Parathyroid adenoma (tissue), 2 donors: ENCODE measurements at regions not wholly inside any gene's neighbourhood (a gene's known extent, or its start where the extent isn't known, plus 50 kb on each side); places are given as distances from the start of the nearest gene placed in this dataset.

ENCODE experiments used
- H2AFZ ChIP-seq: fragments of 300-600 bp; sonication (generic); one replicate; pipeline ENCODE4 v1.7.0; 2017; ENCODE audit warnings: antibody characterized with exemption, mild to moderate bottlenecking
- H3K27ac ChIP-seq: fragments of 300-600 bp; sonication (generic); one replicate; pipeline ENCODE4 v1.7.0; 2017
- H3K27me3 ChIP-seq: fragments of 300-600 bp; sonication (generic); one replicate; pipeline ENCODE4 v1.7.0; 2017; ENCODE audit warnings: low read length; ENCODE audit not compliant: control insufficient read depth, insufficient read depth
- H3K36me3 ChIP-seq: fragments of 300-600 bp; sonication (generic); one replicate; pipeline ENCODE4 v1.7.0; 2017; ENCODE audit warnings: low read length; ENCODE audit not compliant: control insufficient read depth, insufficient read depth
- H3K4me1 ChIP-seq: fragments of 300-600 bp; sonication (generic); one replicate; pipeline ENCODE4 v1.7.0; 2017; ENCODE audit warnings: control low read depth
- H3K4me2 ChIP-seq: fragments of 300-600 bp; sonication (generic); one replicate; pipeline ENCODE4 v1.7.0; 2017; ENCODE audit warnings: low read length
- H3K4me3 ChIP-seq: fragments of 300-600 bp; sonication (generic); one replicate; pipeline ENCODE4 v1.7.0; 2017; ENCODE audit warnings: low read depth, low read length
- H3K79me2 ChIP-seq: fragments of 300-600 bp; sonication (generic); one replicate; pipeline ENCODE4 v1.7.0; 2017; ENCODE audit warnings: control low read depth
- H3K9ac ChIP-seq: fragments of 300-600 bp; sonication (generic); one replicate; pipeline ENCODE4 v1.7.0; 2017; ENCODE audit warnings: mild to moderate bottlenecking
- H3K9me3 ChIP-seq: fragments of 300-600 bp; sonication (generic); one replicate; pipeline ENCODE4 v1.7.0; 2017; ENCODE audit warnings: low read length; ENCODE audit not compliant: control insufficient read depth
- TF ChIP-seq, protein P1 (sequence below): fragments of 300-600 bp; sonication (generic); IDR thresholded peaks from one replicate; pipeline ENCODE4 v1.7.0; 2017; ENCODE audit warnings: antibody characterized with exemption, mild to moderate bottlenecking
- donor health status: primary hyperparathyroidism.

GRCh38 chr6:100100776-100101175 is 106.8 kb upstream of the MCHR2 start:
- TF ChIP-seq, protein P1, sequence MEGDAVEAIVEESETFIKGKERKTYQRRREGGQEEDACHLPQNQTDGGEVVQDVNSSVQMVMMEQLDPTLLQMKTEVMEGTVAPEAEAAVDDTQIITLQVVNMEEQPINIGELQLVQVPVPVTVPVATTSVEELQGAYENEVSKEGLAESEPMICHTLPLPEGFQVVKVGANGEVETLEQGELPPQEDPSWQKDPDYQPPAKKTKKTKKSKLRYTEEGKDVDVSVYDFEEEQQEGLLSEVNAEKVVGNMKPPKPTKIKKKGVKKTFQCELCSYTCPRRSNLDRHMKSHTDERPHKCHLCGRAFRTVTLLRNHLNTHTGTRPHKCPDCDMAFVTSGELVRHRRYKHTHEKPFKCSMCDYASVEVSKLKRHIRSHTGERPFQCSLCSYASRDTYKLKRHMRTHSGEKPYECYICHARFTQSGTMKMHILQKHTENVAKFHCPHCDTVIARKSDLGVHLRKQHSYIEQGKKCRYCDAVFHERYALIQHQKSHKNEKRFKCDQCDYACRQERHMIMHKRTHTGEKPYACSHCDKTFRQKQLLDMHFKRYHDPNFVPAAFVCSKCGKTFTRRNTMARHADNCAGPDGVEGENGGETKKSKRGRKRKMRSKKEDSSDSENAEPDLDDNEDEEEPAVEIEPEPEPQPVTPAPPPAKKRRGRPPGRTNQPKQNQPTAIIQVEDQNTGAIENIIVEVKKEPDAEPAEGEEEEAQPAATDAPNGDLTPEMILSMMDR: no peak
- no peaks in the 10 kb centered on the region for H3K36me3 ChIP-seq

GRCh38 chr6:100099189-100100074 is 105.4 kb upstream of the MCHR2 start:
- no peaks in the 10 kb centered on the region for H3K9me3 ChIP-seq
- H3K4me3 ChIP-seq: no peak overlapping the region
- no peaks in the 10 kb centered on the region for H3K4me1 ChIP-seq
- H3K4me2 ChIP-seq: no peak overlapping the region
- H3K27me3 ChIP-seq: no peaks in the 10 kb centered on the region
- H3K36me3 ChIP-seq: no peaks in the 10 kb centered on the region
- H2AFZ ChIP-seq: no peak overlapping the region
- TF ChIP-seq, protein P1: peak; percentile 37
- H3K9ac ChIP-seq: no peak overlapping the region
- no peaks in the 10 kb centered on the region for H3K79me2 ChIP-seq
- no peak overlapping the region for H3K27ac ChIP-seq

More at GRCh38 chr6:100100776-100101175, 106.8 kb upstream of the MCHR2 start:
- Histone ChIP-seq H3K4me2 (no peak overlapping the region), H3K79me2 (no peaks in the 10 kb centered on the region), H3K4me3 (no peak overlapping the region), H2AFZ (no peak overlapping the region), H3K27me3 (no peaks in the 10 kb centered on the region), H3K27ac (no peak overlapping the region), H3K4me1 (no peaks in the 10 kb centered on the region), H3K9me3 (no peaks in the 10 kb centered on the region), H3K9ac (no peak overlapping the region)

DNA sequence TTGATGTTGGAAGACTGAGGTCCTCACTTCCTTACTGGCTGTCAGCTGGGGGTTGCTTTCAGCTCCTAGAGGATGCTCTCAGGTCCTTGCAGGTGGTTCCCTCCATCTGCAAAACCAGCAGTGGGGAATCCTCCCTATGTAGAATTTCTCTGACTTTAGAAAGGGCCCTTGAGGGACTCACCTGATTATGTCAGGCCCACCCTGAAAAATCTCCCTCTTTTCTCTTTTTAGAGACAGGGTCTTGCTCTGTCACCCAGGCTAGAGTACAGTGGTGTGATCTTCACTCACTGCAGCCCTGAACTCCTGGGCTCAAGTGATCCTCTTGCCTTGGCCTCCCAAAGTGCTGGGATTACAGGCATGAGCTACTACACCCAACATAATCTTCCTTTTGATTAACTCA is 102.9 kb upstream of the MCHR2 start:
- H3K79me2 ChIP-seq: no peaks in the 10 kb centered on the region
- H2AFZ ChIP-seq: no peak overlapping the region
- no peak overlapping the region for H3K4me2 ChIP-seq
- no peaks in the 10 kb centered on the region for H3K36me3 ChIP-seq
- no peaks in the 10 kb centered on the region for H3K4me1 ChIP-seq
- TF ChIP-seq, protein P1: no peak
- no peaks in the 10 kb centered on the region for H3K9me3 ChIP-seq
- H3K27ac ChIP-seq: no peak overlapping the region
- no peak overlapping the region for H3K9ac ChIP-seq
- no peaks in the 10 kb centered on the region for H3K27me3 ChIP-seq
- H3K4me3 ChIP-seq: no peak overlapping the region

- no peaks in the 10 kb centered on the region for H3K27me3 ChIP-seq
- H3K79me2 ChIP-seq: no peaks in the 10 kb centered on the region
- H3K27ac ChIP-seq: no peak overlapping the region
- no peak overlapping the region for H3K9ac ChIP-seq
- H3K4me2 ChIP-seq: no peak overlapping the region
- H3K9me3 ChIP-seq: no peaks in the 10 kb centered on the region
- H2AFZ ChIP-seq: no peak overlapping the region
- no peaks in the 10 kb centered on the region for H3K36me3 ChIP-seq
- H3K4me1 ChIP-seq: no peaks in the 10 kb centered on the region
- no peak overlapping the region for H3K4me3 ChIP-seq
- TF ChIP-seq, protein P1: no peak
Measured at GRCh38 chr6:100096341-100096740, 102.3 kb upstream of the MCHR2 start.

- H3K4me2 ChIP-seq: no peak overlapping the region
- H3K27me3 ChIP-seq: no peaks in the 10 kb centered on the region
- H3K4me3 ChIP-seq: no peak overlapping the region
- no peak overlapping the region for H2AFZ ChIP-seq
- no peaks in the 10 kb centered on the region for H3K9me3 ChIP-seq
- TF ChIP-seq, protein P1: no peak
- no peaks in the 10 kb centered on the region for H3K36me3 ChIP-seq
- H3K9ac ChIP-seq: no peak overlapping the region
- H3K4me1 ChIP-seq: no peaks in the 10 kb centered on the region
- no peaks in the 10 kb centered on the region for H3K79me2 ChIP-seq
- no peak overlapping the region for H3K27ac ChIP-seq
Measured at GRCh38 chr6:100093405-100093804, 99.4 kb upstream of the MCHR2 start.
